CD4-positive, alpha-beta T cell treated with Interleukin-10 for 1 hour (primary cell): ENCODE measurements at regions not wholly inside any gene's neighbourhood (a gene's known extent, or its start where the extent isn't known, plus 50 kb on each side); places are given as distances from the start of the nearest gene placed in this dataset.

Experiments used
- DNase-seq: peaks from one replicate; pipeline ENCODE4 v3.0.0-alpha.2; 2020

DNA sequence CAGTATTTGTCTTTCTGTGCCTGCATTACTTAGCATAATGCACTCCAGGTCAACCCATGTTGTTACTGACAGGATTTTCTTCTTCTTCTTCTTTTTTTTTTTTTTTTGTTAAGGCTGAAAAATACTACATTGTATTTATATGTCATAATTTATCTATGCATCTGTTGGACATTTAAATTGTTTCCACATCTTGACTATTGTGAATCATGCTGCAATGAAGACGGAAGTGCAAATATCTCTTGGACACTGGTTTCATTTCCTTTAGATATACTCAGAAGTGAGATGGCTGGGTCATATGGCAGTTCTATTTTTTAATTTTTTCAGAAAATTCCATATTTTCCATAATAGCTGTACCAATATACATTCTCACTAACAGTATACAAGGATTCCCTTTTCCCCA is 272.7 kb upstream of the PMFBP1 start:
- no peak for DNase-seq

DNA sequence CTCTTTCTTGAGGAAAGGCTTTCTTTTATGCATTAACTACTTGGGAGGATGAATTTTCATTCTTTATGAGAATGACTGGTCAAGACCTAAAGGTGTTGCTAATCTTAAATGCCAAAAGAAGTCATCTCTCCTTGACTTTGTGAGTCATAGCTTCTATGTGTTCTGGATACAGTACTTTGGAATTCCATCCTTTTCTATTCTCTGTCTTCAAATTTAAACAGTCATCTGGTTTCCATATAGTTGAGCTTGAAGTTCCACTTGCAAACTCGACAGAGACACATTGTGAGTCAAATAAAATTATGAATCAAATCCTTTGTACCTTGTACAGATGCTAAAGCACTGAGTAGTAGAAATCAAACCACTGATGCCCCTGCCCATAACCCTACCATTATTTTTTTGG is 271.9 kb upstream of the PMFBP1 start:
- no peak for DNase-seq

DNA sequence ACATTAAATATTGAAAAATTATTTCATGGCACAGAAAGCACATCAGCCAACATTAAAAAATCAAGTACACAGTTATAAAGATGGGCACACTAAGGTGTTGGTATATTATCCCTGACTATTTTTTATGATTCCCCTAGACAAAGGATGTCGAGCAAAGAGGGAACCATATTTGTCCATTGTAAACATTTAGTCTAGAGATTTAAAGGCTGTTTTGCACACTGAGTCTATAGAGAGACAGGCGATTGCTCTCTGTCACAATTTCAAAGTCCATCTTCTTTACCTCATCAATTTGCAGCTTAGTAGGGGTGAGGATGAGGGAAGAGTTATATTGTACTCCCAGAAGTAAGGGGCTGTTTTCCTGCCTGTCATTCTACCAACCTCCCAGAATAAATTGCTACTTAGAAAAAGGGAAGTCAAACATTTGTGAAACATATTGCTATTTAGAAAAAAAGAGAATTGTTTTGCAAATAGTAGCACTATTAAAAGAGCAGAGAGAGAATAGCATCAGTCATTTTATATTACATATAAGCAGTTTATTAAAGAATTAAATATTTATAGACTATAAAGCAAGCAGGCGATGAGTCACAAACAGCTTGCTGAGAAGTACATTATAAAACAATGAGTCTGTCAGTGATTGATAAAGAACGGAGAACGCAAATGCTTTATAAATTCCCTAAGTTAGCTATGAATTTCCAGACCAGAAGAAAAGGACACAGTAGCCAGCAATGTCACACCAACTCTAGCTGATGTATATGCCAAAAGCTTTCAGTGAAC is 270.6 kb upstream of the PMFBP1 start:
- no peak for DNase-seq

DNA sequence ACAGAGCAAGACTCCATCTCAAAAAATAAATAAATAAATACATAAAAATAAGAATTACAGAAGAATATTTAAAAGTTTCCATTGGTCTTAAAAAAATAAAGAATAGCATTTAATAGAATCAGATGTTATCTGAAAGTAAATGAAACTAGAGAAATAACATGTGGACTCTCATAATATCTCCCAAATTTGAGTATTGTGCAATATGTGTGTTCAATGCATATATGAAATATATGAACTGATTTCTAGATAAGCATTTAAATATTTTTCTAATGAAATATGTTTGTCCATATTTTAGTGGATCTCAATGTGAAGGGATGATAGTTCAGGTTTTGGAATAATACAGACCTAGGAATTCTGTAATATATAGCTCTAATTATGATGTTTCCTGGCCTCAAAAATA is 265.9 kb upstream of the PMFBP1 start:
- no peak for DNase-seq

DNA sequence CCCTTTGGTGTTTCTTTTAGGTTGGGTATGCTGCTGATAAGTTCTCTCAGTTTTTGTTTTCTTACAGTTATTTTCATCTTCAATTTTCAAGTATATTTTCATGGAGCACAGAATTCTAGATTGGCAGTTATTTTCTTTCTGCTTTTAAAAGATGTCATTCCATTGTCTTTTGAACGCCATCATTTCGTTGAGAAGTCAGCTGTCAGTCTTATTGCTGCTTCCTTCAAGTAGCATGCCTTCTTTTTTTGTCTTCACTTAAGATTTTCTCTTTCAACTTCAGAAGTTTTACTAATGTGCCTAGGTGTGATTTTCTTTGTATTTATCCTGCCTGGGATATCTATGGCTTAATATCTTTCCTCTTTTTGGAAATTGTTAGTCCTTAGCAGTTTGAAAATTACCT is 262.2 kb upstream of the PMFBP1 start:
- no peak for DNase-seq

DNA sequence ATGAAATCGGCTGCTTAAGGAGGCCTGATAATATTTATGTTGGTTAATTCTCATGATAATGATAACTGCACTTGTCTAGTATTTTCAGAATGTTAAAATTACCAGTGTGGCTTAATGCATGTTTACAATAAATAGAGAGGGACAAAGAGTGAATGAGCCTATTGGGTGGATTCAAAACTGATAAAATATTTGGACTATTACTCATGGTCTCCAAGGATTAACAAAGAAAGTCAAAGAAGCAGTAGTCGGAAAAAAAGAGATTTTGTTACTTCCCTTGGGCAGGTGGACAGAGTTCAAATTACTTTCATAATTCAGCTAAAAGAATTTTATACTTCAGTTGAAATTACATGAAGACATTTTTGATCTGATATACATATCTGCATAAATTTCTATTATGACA is 258.2 kb upstream of the PMFBP1 start:
- no peak for DNase-seq

DNA sequence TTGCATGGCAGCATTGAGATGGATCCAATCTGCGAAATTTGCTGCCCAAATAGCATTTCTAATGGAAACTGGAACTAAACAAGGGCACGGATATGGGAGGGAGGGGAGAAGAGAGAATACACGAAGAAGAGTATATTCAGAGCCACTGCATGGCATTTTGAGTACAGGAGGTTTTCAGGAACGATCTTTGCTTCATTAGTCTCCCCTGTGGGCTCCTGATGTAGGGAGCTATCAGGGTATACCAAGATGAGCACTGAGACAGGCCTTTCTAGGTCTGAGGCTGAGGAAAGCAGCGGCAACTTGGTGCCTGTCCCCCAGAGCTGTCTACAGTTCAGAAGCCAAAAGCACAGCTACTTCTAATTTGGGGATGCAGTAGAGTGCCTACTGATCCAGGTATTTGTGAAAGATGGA is 257.7 kb upstream of the PMFBP1 start:
- DNase-seq: no peak

DNA sequence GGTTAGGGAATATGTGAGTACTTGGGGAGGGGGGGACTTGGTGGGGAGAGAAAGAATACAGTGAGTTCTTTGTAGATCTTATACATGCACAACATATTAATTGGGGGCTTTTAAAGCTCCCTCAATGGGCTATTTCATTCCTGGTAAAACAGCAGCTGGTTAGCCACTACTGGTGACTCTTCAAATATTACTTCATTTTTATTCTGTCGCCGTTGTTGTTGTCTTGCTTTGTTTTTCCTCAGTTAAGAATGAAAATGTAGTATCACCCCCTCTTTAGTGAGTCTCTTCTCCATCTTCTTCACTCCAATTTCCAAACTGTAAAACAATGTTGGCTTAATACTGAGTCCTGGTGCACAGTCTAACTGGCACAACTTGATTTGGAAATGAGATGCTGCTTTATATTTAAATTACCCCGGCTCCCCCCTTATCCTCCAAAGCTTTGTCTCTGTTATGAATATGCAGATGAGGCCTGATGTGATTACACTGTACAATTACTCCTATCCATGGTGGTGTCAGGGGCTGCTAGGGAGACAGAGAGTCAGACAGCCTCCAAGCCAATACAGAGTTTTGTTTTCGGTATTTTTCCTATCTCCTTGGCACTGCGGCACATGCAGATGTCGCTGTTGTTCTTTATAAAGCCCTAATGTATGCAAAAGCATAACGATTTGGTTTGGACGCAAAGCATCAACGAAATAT is 256.9 kb upstream of the PMFBP1 start:
- DNase-seq: no peak

DNA sequence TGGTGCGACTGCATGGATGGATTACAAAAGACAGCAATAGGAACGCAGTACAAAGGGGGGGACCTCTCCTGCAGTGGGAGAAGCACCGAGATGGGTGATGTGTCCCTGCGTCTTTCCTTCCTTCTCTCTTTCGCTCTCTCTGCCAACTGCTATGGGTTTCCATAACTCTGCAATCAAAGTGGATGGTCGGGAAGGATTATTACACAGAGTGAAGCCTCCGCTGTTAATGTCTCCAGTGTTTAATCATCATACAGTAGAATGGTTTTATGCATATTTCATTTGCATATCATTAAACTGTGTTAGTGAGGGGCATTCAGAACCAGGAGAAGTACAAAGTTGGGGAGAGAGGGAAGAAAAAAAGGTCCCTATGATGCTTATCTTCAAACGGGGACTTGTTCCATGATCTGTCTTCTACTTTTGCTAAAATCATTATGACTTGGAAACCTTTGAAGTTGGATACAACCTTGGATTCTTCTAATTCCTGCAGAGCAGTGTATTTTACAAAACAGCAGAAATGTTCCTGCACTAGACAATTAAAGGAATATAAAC is 255.9 kb upstream of the PMFBP1 start:
- DNase-seq: no peak

DNA sequence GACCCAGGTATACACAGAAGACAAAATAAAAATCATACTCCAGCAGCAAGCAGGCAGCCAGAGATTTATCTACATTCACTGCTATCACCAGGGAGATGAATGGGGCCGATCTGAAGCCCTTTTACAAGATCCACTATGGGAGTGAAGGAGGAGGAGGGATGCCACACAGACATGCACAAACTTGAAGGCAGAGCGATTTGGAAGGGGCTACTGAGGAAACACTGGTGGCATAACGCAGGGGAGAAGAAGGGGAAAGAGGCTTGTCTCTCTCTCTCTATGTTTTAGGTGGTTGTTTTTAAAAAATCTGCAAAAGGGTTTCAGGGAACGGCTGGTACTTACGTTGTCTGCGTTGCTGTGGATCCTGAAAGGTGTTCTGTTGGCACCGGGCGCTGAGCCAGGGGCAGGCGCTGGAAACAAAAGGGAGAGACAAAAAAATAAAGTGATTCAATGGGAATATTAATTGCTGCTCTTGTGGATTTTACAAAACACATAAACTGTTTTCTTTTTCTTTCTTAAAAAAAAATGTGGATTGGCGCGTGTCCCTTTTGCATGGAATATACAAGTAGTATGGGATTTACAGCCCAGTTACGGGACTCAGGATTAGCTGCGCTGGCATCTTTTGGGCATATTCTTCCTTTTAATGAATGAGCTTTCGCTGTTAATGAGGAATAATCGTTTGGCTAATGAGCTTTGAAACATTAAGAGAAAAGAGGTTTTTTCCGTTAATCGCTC is 255.3 kb upstream of the PMFBP1 start:
- DNase-seq: no peak

DNA sequence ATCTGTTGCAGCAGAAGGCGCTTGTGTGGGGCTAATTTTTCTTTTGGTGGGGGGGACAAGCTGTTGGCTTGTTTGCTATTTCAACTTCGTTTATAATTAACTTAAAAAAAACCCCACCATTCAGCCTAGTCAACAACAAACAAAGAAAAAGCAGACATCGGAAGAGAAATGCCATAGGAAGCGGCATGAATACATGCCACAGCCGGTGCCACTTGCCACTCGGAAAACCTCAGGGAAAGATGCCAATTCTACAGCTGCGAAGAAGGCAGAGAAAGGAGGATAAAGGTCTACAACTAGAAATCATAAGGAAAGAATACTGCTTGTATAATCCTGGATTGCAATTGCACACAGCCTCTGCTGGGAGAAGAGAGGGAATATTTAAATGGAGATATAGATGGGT is 254.4 kb upstream of the PMFBP1 start:
- no peak for DNase-seq

DNA sequence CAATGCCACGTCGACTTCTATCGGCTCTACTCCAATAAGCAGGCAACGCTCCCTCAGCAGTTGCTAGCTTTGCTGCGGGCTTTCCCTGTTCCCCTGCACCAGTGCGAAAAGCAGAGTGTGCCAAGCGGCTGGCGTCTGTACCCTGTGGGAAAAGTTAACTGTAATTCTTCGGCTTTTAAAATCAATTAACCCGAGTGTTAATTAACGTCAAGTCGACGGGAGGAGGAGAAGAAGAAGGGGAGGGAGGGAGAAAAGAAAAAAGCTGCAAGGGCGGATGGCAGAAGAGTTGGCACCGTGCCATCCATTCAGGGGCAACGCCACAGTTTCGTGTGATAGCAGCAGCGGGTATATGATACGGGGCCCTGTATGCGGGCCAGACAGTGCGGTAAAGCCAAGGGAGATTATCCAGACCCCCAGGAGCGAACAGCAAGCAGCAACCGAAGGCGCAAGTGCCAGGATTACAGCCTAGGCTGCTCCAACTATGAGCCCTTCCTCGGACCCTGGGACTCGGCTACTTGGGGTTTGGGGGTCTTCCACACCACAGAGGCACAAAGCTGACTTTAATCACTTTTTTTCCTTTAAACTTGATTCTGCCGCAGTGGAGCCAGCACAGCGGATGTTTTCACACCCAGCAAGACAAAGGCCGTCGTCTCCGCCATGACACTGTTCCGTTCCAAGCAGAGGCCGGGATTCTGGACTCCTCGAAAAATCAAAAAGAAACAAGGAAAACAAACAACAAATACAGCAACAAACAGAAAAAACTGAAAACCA is 253.8 kb upstream of the PMFBP1 start:
- DNase-seq: no peak

DNA sequence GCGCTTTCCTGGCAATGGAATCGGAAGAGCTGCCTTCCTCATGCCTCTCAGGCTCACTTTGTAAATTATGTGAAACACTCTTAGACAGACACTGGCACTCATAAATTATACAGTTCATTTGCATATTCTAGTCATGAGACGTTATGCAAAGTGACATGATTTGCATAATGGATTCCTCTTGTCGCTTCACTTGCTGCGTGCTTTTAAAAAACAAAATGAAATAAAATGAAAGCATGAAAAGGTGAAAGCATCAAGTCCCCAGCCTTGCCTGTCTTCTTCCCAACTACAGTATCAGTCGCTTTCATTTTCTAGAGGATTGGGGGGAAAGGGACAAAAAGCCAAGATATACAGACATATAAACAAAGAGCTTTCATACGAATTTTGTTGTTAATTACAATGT is 252.8 kb upstream of the PMFBP1 start:
- DNase-seq: no peak

DNA sequence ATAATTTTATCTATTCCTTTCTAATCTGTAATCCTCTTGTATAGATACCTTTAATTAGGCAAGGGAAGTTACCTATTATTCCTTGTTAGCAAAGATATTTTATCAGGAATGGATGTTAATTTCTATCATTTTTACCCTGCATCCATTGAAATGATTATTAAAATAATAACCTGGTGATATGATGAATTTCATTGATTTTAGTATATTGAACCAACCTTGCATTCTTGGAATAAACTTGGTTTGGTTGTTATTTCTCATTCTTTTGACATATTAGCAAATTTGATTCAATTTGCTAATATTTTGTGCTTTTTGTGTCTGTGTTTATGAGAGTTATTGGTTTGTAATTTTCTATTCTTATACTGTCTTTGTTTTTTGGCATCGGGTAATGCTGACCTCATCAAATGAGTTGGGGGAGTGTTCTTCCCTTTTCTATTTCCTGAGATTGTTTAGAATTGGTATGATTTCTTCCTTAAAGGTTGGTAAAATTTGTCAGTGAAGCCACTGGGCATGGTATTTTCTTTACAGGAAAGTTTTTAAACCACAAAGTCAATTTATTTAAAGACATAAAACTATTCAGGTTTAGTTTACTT is 250.4 kb upstream of the PMFBP1 start:
- DNase-seq: no peak

DNA sequence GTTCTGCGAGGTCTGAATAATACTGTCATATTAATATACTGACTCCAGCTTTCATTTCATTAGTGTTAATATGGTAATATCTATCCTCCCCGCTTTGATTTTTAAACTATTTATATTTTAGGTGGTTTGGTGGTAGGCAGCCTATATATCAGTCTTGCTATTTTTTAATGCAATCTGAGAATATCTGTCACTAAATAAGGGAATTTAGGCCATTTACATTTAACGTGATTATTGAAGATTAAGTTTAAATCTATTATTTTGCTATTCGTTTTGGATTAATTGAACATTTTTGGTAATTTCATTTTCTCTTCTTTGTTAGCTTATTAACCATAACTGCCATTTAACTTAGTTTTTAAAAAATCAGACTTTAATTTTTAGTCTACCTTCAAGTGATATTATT is 247.7 kb upstream of the PMFBP1 start:
- DNase-seq: no peak

DNA sequence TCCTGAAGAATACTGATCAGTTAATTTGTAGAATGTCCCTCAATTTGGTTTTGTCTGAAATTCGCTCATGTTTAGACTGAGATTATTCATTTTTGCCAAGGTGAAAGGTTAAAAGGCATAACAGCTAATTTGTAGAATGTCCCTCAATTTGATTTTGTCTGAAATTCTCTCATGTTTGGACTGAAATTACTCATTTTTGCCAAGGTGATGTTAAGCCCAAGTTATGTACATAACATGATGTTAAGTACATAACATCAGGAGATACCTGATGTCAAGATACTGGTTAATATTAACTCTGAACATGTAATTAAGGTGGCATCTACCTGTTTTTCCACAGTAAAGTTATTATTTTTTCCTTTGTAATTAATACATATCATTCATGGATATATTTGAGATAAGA is 243.4 kb upstream of the PMFBP1 start:
- no peak for DNase-seq

DNA sequence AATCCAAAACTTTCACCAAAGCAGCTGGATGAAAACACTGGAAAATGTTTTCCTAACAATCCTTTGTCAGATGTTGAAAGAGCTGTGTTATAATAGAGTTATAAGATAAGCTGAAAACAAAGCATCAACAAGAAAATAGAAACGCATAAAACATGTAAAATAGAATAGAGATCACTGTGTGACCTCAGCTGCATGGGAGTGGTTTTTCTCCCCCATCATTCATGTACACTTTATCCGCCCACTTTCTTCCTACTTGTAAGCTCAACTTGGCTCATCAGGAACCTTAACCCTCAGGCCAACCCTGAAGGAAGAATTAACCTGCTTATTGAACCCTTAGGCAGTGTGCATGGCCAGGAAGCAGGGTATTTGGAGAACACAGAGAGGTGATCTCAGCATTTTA is 238.5 kb upstream of the PMFBP1 start:
- no peak for DNase-seq

DNA sequence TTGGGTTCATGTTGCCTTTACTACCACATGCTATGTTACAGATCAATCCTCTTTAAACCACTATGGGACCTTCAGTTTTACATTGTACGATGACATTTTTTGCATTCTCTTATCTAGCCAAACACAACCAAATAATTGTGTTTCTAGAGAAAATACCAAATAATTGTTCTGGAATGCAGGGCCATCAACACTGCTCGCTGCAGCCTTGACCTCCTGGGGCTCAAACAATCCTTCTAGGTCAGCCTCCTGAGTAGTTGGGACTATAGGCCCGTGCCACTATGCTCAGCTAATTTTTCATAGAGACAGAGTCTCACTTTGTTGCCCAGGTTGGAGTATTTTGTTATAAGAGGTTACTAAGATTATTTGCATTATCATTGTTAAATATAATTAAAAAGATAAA is 237.5 kb upstream of the PMFBP1 start:
- DNase-seq: no peak

DNA sequence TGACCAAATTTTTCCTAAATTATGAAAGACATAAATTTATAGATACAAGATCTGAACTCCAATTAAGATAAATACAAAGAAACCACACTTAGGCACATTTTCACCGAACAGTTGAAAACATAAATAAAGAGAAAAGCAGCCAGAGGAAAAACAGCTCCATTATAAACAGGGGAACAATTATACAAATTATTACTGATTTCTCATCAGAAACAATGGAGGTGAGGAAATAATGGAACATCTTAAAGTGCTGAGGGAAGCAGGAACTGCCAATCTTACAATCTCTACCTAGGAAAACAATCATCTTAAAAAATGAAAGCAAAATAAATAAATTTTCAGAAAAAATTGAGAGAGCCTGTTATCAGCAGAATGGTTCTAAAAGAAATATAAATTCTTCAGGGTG is 234.4 kb upstream of the PMFBP1 start:
- no peak for DNase-seq

DNA sequence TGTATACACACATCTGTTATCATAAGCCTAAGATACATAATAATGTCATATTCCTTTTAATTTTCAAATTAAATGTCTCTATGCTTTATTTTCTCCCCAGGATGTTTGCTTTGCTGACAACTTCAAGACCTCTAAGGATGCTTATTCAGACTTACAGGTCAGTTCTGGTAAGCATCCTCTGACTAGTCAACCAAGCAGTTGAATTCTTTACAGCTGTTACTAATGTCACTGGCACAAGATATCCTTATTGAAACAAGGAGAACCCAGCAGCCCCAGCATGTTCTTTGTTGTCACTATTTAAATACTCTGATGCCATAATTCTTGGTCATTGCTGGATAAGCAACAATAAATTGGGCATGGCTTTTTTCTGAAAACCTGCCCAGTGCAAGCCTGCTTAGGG is 232.3 kb upstream of the PMFBP1 start:
- no peak for DNase-seq

DNA sequence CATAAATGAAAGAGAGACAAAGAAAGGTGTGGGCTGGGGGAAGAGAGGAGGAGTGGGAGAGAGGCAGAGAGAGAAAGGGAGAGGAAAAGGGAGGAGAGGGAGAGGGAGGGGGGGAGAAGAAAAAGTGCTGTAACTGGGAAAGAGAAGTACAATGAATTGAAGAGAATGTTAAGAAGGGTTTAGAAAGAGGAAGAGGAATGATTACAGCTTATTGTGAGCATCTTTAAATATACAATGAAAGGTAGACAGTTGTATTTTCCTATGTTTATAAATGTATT is 229.1 kb upstream of the PMFBP1 start:
- DNase-seq: no peak

DNA sequence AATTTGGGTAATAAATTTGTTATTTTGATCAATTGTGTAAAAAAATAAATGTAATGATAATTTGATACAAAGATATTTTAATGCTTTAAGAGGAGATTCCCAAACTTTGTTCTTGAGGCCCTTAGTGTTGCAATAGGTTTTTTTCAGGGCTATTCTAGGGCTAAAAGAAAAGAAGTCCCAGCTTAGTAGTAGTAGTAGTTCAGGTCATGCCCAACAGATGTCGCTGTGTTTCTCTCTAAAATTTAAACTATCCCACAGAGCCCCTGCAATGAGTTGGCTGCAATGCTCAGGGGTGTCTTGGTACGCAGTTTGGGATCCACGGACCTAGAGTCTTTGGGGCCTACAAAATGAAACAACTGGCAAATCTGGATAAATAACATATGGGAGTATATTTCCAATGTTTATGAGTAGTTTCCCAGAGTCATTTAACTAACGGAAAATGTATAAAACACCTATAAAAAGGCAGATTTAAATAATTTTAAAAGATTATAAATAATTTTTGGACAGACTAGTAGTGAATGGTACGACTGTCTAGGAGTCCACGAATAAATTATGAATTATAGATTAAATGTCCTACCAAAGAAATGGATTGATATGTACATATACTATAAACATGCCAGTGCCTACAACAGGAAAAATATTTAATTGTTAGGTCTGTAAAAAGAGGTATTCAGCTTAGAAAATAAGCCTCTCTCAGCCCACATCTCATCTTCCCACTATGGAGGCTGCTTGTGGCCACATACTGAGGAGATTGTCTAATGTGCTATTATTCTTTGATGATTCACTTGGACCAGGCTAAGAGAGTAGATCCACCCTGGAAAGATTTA is 228.5 kb upstream of the PMFBP1 start:
- DNase-seq: peak; percentile 32
